Tibial nerve (tissue), 3 donors: ENCODE measurements at regions not wholly inside any gene's neighbourhood (a gene's known extent, or its start where the extent isn't known, plus 50 kb on each side); places are given as distances from the start of the nearest gene placed in this dataset.

ENCODE experiments used
- CTCF ChIP-seq, 5 experiments: fragments of 200-600 bp in 3 of 5; fragments of 450-650 bp in 2 of 5; sonication (generic) in 3 of 5; IDR thresholded peaks; one replicate each; pipeline ENCODE4 v1.5.1; 2016 to 2019; ENCODE audit warnings: antibody characterized with exemption in 5 of 5, mild to moderate bottlenecking in 3 of 5, moderate library complexity in 2 of 5
- POLR2A ChIP-seq, 2 donors: fragments of 450-650 bp; IDR thresholded peaks; one replicate each; pipeline ENCODE4 v1.6.1; 2017; ENCODE audit warnings: antibody characterized with exemption in 2 of 2, mild to moderate bottlenecking in 2 of 2, moderate library complexity in 2 of 2

GRCh38 chr2:54030396-54030741 lies 59.6 kb upstream of the PSME4 start:
- TF ChIP-seq CTCF (IDR thresholded peaks at IDR 0.05): no peak
- TF ChIP-seq POLR2A (IDR thresholded peaks at IDR 0.05): no peak
